Adrenal gland (tissue), 9 donors: ENCODE measurements at regions not wholly inside any gene's neighbourhood (a gene's known extent, or its start where the extent isn't known, plus 50 kb on each side); places are given as distances from the start of the nearest gene placed in this dataset.

Source experiments
- DNase-seq, 7 donors: peaks; one replicate each; pipeline ENCODE4 v3.0.0-alpha.2; 2019 to 2020
- H3K27ac ChIP-seq, 5 donors: fragments of 200-600 bp; sonication (generic) in 4 of 5; 1 replicate in 3 of 5; 2 replicates in 2 of 5; pipeline versions ENCODE4 v1.5.1 to v1.8.0; 2016 to 2020; ENCODE audit warnings: mild to moderate bottlenecking in 1 of 5
- H3K27me3 ChIP-seq: fragments of 200-600 bp; 2 replicates; pipeline ENCODE4 v1.8.0; 2021
- H3K36me3 ChIP-seq, 2 donors: fragments of 200-600 bp; replicated peaks in 1 of 2; 1 replicate in 1 of 2; 2 replicates in 1 of 2; pipeline versions ENCODE4 v1.5.1 to v1.8.0; 2018 to 2022
- H3K4me1 ChIP-seq, 2 donors: fragments of 200-600 bp; replicated peaks in 1 of 2; 1 replicate in 1 of 2; 2 replicates in 1 of 2; pipeline versions ENCODE4 v1.5.1 to v1.8.0; 2018 to 2021
- H3K4me3 ChIP-seq, 4 donors: fragments of 200-600 bp; sonication (generic) in 3 of 4; one replicate each; pipeline ENCODE4 v1.5.1; 2016 to 2018
- H3K9me3 ChIP-seq, 3 donors: fragments of 200-600 bp; sonication (generic) in 1 of 3; replicated peaks in 1 of 3; 1 replicate in 2 of 3; 2 replicates in 1 of 3; pipeline versions ENCODE4 v1.5.1 to v1.8.0; 2016 to 2021
- POLR2A ChIP-seq, 2 donors: fragments of 450-650 bp; IDR thresholded peaks; one replicate each; pipeline ENCODE4 v1.6.1; 2017; ENCODE audit warnings: antibody characterized with exemption in 2 of 2, mild to moderate bottlenecking in 2 of 2, moderate library complexity in 1 of 2
- WGBS, 4 donors: extraction: QIAGEN DNeasy Blood & Tissue Kit in 2 of 4; methylation state at CpG; one replicate each; pipeline versions ENCODE4 v1.1.5 to v1.1.7; 2013 to 2017; 5-methylcytosine and 5-hydroxymethylcytosine counted together
- intact Hi-C, 2 donors: fragments of 100-400 bp; cut with DNase I; formaldehyde crosslinking; loops; one replicate each; pipeline versions ENCODE4 v1.14.1 to v1.15.0; 2022 to 2023
- TF ChIP-seq, protein P1 (sequence below), 6 experiments: fragments of 450-650 bp in 4 of 6; fragments of 200-600 bp in 2 of 6; sonication (generic) in 1 of 6; IDR thresholded peaks; 1 replicate in 5 of 6; 2 replicates in 1 of 6; pipeline versions ENCODE4 v1.5.1 to v1.8.0; 2016 to 2021; ENCODE audit warnings: antibody characterized with exemption in 6 of 6, mild to moderate bottlenecking in 2 of 6, moderate library complexity in 1 of 6
- donor health status: healthy with polysubstance abuse.
- donor health status: Bipolar disorder and iron deficiency.
- donor health status: DM: yes; HTN: yes; CAD: no.
- donor health status: DM: no; HTN: no; CAD: no.
- donor health status: DM: no; HTN: no; CAD: no.

DNA sequence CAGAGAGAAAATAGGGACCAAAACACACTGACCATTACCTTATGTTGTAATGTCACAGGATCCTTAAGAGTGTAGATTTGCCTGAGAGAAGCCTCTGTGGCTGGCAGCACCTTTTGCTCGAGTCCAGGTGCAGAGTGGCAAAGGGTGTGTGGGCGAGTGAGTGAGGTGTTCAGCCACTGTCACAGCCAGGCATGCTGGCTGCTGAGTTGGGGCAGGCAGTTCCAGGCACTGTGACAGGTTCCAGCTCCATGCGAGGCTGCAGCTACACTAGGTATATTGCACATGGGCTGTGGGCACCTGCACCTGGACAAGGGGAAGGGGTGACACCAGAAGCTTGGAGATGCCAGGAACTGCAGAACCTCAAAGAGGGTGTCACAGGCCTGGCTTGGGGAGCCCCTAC is 1370.4 kb upstream of the PRMT6 start:
- Histone ChIP-seq H3K4me3 (no peak overlapping the region), H3K27me3 (no peaks in the 10 kb centered on the region), H3K9me3 (no peaks in the 10 kb centered on the region), H3K36me3 (no peaks in the 10 kb centered on the region), H3K4me1 (no peaks in the 10 kb centered on the region), H3K27ac (no peak overlapping the region)
- intact Hi-C loops, result no loop called here
- no peak for DNase-seq
- no peak for TF ChIP-seq POLR2A (IDR thresholded peaks at IDR 0.05)
- TF ChIP-seq, protein P1, sequence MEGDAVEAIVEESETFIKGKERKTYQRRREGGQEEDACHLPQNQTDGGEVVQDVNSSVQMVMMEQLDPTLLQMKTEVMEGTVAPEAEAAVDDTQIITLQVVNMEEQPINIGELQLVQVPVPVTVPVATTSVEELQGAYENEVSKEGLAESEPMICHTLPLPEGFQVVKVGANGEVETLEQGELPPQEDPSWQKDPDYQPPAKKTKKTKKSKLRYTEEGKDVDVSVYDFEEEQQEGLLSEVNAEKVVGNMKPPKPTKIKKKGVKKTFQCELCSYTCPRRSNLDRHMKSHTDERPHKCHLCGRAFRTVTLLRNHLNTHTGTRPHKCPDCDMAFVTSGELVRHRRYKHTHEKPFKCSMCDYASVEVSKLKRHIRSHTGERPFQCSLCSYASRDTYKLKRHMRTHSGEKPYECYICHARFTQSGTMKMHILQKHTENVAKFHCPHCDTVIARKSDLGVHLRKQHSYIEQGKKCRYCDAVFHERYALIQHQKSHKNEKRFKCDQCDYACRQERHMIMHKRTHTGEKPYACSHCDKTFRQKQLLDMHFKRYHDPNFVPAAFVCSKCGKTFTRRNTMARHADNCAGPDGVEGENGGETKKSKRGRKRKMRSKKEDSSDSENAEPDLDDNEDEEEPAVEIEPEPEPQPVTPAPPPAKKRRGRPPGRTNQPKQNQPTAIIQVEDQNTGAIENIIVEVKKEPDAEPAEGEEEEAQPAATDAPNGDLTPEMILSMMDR (IDR thresholded peaks at IDR 0.05), result no peak
- WGBS, 4 donors, result 53 to 75% (median 64%) methylated on average over 2 to 3 of the region's 3 CpGs

DNA sequence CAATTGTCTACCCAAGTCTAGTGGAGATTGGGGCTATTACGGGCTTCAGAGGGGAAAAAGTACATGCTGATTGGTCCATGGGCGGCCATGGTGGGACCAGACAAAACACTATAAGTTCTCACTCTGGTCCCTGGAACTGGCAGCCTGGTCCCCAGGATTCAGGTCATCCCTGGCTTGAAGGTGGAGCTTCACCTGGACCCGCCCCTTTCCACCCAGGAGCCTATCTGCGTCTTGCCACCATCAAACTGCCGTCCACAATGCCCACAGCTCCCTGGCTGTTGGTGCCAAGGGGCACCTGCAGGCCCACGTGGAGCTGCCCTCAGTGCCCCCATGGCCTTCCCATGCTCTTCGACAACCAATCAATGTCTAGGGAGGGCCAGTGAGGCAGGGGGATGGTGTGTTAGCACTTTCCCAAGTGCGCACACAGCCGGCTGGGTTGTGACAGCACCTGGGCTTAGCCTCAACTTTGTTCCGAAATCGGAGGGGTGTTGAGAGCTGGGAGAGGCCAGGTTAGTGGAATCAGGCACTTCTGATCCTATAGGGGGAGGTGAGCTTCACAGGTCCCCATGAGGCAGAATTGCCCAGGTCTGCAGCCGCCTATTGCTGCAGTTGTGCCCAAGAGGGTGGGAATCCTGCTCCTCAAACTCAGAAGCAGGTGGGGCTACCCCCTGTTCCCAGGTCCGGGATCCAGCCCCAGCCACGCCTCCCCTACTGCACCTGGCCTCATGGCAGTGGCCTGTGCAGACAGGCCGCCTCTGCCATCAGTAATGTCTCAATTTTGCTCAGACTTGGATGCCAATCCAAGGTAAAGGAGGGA is 1369.4 kb upstream of the PRMT6 start:
- Histone ChIP-seq H3K36me3 (no peaks in the 10 kb centered on the region), H3K9me3 (no peaks in the 10 kb centered on the region), H3K4me1 (no peaks in the 10 kb centered on the region), H3K27ac (no peak overlapping the region), H3K4me3 (no peak overlapping the region), H3K27me3 (no peaks in the 10 kb centered on the region)
- 73 to 85% (median 79%) methylated on average over 11 to 15 of the region's 15 CpGs for WGBS, 4 donors
- TF ChIP-seq, protein P1 (IDR thresholded peaks at IDR 0.05), result no peak
- TF ChIP-seq POLR2A (IDR thresholded peaks at IDR 0.05), result no peak
- DNase-seq, result no peak
- intact Hi-C loops, result no loop called here

DNA sequence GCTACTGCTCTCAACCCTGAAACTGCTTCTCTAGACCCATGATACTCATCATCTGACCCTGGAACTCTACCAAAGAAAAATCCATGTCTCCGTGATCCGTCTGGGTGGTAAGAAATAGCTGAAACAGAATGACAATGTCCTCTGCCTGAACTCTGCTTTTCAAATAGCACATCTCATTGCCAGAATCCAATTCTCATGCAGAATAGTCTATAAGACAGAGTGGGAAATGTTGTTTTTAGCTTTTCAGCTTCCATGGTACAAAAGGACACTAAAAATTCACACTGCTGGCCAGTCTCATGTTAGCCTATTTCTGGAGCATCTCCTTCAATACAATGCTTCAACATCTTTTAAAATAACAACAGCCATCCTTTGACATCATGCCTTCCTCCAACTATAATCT is 1355.8 kb upstream of the PRMT6 start:
- Histone ChIP-seq H3K27me3 (no peaks in the 10 kb centered on the region), H3K9me3 (no peaks in the 10 kb centered on the region), H3K4me1 (no peaks in the 10 kb centered on the region), H3K27ac (no peak overlapping the region), H3K4me3 (no peak overlapping the region), H3K36me3 (no peaks in the 10 kb centered on the region)
- TF ChIP-seq, protein P1 (IDR thresholded peaks at IDR 0.05), result no peak
- no peak for TF ChIP-seq POLR2A (IDR thresholded peaks at IDR 0.05)
- no peak for DNase-seq
- 49 to 58% (median 55%) methylated on average over 2 of the region's 2 CpGs for WGBS, 4 donors
- intact Hi-C loops, result no loop called here

DNA sequence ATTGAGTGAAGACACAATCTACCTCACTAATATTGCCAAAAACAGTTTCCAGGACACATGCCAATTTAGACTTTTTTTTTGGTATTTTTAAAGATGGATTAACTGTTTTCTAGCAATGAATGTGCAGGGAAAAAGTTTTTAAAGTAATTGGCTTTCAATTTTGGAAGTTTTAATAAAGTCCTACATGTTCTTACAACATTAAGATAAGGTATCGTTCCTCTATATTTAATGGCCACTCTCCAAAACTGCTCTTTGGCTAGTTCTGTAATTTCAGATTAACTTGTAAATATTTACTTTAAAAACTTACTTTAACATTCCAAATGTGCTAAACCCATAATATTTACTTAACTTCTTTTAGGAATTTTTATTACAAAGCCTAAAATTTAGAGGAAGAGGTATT is 1332.2 kb upstream of the PRMT6 start:
- H3K36me3 ChIP-seq, result no peaks in the 10 kb centered on the region
- no peak overlapping the region for H3K4me3 ChIP-seq
- H3K4me1 ChIP-seq, result no peaks in the 10 kb centered on the region
- WGBS, 4 donors, result 49 to 69% (median 56%) methylated on average over 1 of the region's 1 CpG
- no peak overlapping the region for H3K27ac ChIP-seq
- no peaks in the 10 kb centered on the region for H3K9me3 ChIP-seq
- DNase-seq, result no peak
- no peaks in the 10 kb centered on the region for H3K27me3 ChIP-seq
- TF ChIP-seq, protein P1 (IDR thresholded peaks at IDR 0.05), result no peak
- TF ChIP-seq POLR2A (IDR thresholded peaks at IDR 0.05), result no peak
- intact Hi-C loops, result no loop called here
